Testis (tissue), 2 donors: ENCODE measurements at regions not wholly inside any gene's neighbourhood (a gene's known extent, or its start where the extent isn't known, plus 50 kb on each side); places are given as distances from the start of the nearest gene placed in this dataset.

Experiments
- CTCF ChIP-seq, 3 experiments: fragments of 450-650 bp in 2 of 3; fragments of 200-600 bp in 1 of 3; sonication (generic) in 1 of 3; IDR thresholded peaks; one replicate each; pipeline ENCODE4 v1.5.1; 2016 to 2019; ENCODE audit warnings: antibody characterized with exemption in 3 of 3, mild to moderate bottlenecking in 2 of 3, moderate library complexity in 1 of 3
- POLR2A ChIP-seq: fragments of 450-650 bp; IDR thresholded peaks from one replicate; pipeline ENCODE4 v1.6.1; 2017; ENCODE audit warnings: antibody characterized with exemption, mild to moderate bottlenecking, moderate library complexity

GRCh38 chr9:22522206-22522740 lies 75.6 kb downstream of the DMRTA1 start:
- TF ChIP-seq POLR2A: no peak
- no peak for TF ChIP-seq CTCF (IDR thresholded peaks at IDR 0.05)
